GM21619 (cell line): ENCODE measurements at regions not wholly inside any gene's neighbourhood (a gene's known extent, or its start where the extent isn't known, plus 50 kb on each side); places are given as distances from the start of the nearest gene placed in this dataset.
"Not testable (repeated sequence)": the region's sequence is repeated elsewhere in the genome, so short reads cannot be mapped to it uniquely, and the experiment has no call there.

Experiments
- ATAC-seq: cut with Tn5 transposase; IDR thresholded peaks from one replicate; pipeline ENCODE4 v1.9.1; 2021; ENCODE audit not compliant: unreplicated experiment

- ATAC-seq: no peak
Measured at GRCh38 chr6:60991427-60992028, 1294.5 kb downstream of the KHDRBS2 start.

GRCh38 chr6:60952500-60952899 lies 1333.5 kb downstream of the KHDRBS2 start:
- no peak for ATAC-seq

- ATAC-seq: not testable (repeated sequence)
Measured at GRCh38 chr6:60950221-60950923, 1335.7 kb downstream of the KHDRBS2 start.

- ATAC-seq: not testable (repeated sequence)
Measured at GRCh38 chr6:60947416-60947815, 1338.6 kb downstream of the KHDRBS2 start.

GRCh38 chr6:60944803-60945202 lies 1341.2 kb downstream of the KHDRBS2 start:
- ATAC-seq: not testable (repeated sequence)

GRCh38 chr6:60935970-60936369 lies 1350.1 kb downstream of the KHDRBS2 start:
- ATAC-seq: not testable (repeated sequence)

- not testable (repeated sequence) for ATAC-seq
Measured at GRCh38 chr6:60919652-60920051, 1366.4 kb downstream of the KHDRBS2 start.

GRCh38 chr6:60903860-60904259 lies 1382.2 kb downstream of the KHDRBS2 start:
- ATAC-seq: not testable (repeated sequence)

- not testable (repeated sequence) for ATAC-seq
Measured at GRCh38 chr6:60893374-60893773, 1392.7 kb downstream of the KHDRBS2 start.

GRCh38 chr6:60891606-60892005 lies 1394.4 kb downstream of the KHDRBS2 start:
- no peak for ATAC-seq

- ATAC-seq: not testable (repeated sequence)
Measured at GRCh38 chr6:60877396-60877795, 1408.6 kb downstream of the KHDRBS2 start.

GRCh38 chr6:60870779-60871178 lies 1415.2 kb downstream of the KHDRBS2 start:
- not testable (repeated sequence) for ATAC-seq

- no peak for ATAC-seq
Measured at GRCh38 chr6:60867548-60867947, 1418.5 kb downstream of the KHDRBS2 start.

GRCh38 chr6:60843175-60843982 lies 1442.6 kb downstream of the KHDRBS2 start:
- not testable (repeated sequence) for ATAC-seq

- ATAC-seq: not testable (repeated sequence)
Measured at GRCh38 chr6:60830726-60831125, 1455.3 kb downstream of the KHDRBS2 start.

GRCh38 chr6:60822597-60822996 lies 1463.4 kb downstream of the KHDRBS2 start:
- not testable (repeated sequence) for ATAC-seq

GRCh38 chr6:60818072-60818471 lies 1468.0 kb downstream of the KHDRBS2 start:
- ATAC-seq: not testable (repeated sequence)

GRCh38 chr6:60814784-60815183 lies 1471.2 kb downstream of the KHDRBS2 start:
- ATAC-seq: not testable (repeated sequence)

- ATAC-seq: not testable (repeated sequence)
Measured at GRCh38 chr6:60813897-60814596, 1472.0 kb downstream of the KHDRBS2 start.

- not testable (repeated sequence) for ATAC-seq
Measured at GRCh38 chr6:60810216-60810615, 1475.8 kb downstream of the KHDRBS2 start.

GRCh38 chr6:60799146-60799545 lies 1486.9 kb downstream of the KHDRBS2 start:
- not testable (repeated sequence) for ATAC-seq
